K562 (cell line): ENCODE measurements at regions not wholly inside any gene's neighbourhood (a gene's known extent, or its start where the extent isn't known, plus 50 kb on each side); places are given as distances from the start of the nearest gene placed in this dataset.

Experiments used
- ATAC-seq: fragments of 200-7000 bp; cut with Tn5 transposase; 3 replicates; pipeline ENCODE4 v1.9.1; 2020; ENCODE audit warnings: moderate library complexity
- BruUV-seq: library from RNA; stranded (reverse); fragments of 400-500 nt; replicated peaks from 2 replicates; lab custom pipeline; 2021; lab: Mats Ljungman, UMichigan
- CTCF ChIA-PET: fragments of 300-600 bp; formaldehyde crosslinking; extraction: SDS; loops from one replicate; lab custom pipeline; 2021; ENCODE audit warnings: low intra/inter-chr PET ratio; lab: Yijun Ruan, JAX
- POLR2A ChIA-PET: fragments of 300-600, 350-650 bp; sonication (Branson Sonifier 250); formaldehyde crosslinking; extraction: SDS; loops from one replicate; lab custom pipeline; 2021; ENCODE audit warnings: antibody characterized with exemption, inconsistent platforms; lab: Yijun Ruan, JAX
- DNase-seq, 4 experiments: peaks; one replicate each; pipeline versions ENCODE4 v3.0.0 to v3.0.0-alpha.2; 2011 to 2018; ENCODE audit warnings: low spot score in 3 of 4, mixed read lengths in 3 of 4; ENCODE audit errors: extremely low read depth in 1 of 4
- FAIRE-seq: peaks from 2 replicates; lab custom pipeline; 2011; peaks lifted over from hg19 to GRCh38; lab: Jason Lieb, UNC
- H2AFZ ChIP-seq: 2 replicates; pipeline ENCODE4 v1.6.0; 2011; ENCODE audit warnings: low read depth, low read length, control low read depth, inconsistent platforms
- H3K27ac ChIP-seq: fragments of 200-600 bp; 3 replicates; pipeline ENCODE4 v1.8.0; 2011; ENCODE audit warnings: low read depth, mild to moderate bottlenecking, control low read depth, inconsistent platforms, low read length, moderate library complexity, mixed read lengths; ENCODE audit errors: extremely low read depth
- H3K27me3 ChIP-seq, 2 experiments: fragments of 300-600 bp in 1 of 2; 2 replicates in 1 of 2; 3 replicates in 1 of 2; pipeline versions ENCODE4 v1.6.0 to v1.8.0; 2011; ENCODE audit warnings: inconsistent platforms in 2 of 2, low read length in 2 of 2, mild to moderate bottlenecking in 1 of 2, mixed read lengths in 1 of 2, moderate library complexity in 1 of 2; ENCODE audit not compliant: control insufficient read depth in 2 of 2, insufficient read depth in 2 of 2
- H3K36me3 ChIP-seq: fragments of 300-600 bp; 3 replicates; pipeline ENCODE4 v1.8.0; 2011; ENCODE audit warnings: mild to moderate bottlenecking, low read length, inconsistent platforms; ENCODE audit not compliant: control insufficient read depth, insufficient read depth
- H3K4me1 ChIP-seq, 2 experiments: fragments of 200-600 bp in 1 of 2; replicated peaks in 1 of 2; 2 replicates in 1 of 2; 3 replicates in 1 of 2; pipeline versions ENCODE4 v1.5.1 to v1.8.0; 2011; ENCODE audit warnings: inconsistent platforms in 2 of 2, low read length in 2 of 2, mild to moderate bottlenecking in 1 of 2, mixed read lengths in 1 of 2, moderate library complexity in 1 of 2; ENCODE audit not compliant: control insufficient read depth in 2 of 2, insufficient read depth in 2 of 2
- H3K4me2 ChIP-seq: 2 replicates; pipeline ENCODE4 v1.6.1; 2011; ENCODE audit warnings: low read length, control low read depth, inconsistent platforms, mixed read lengths; ENCODE audit not compliant: insufficient read depth
- H3K4me3 ChIP-seq: fragments of 200-600 bp; sonication (generic), shearing (Covaris generic); 2 replicates; pipeline ENCODE4 v1.5.1; 2016; ENCODE audit warnings: control low read depth, inconsistent platforms
- H3K79me2 ChIP-seq: fragments of 200-600 bp; 3 replicates; pipeline ENCODE4 v1.8.0; 2011; ENCODE audit warnings: low read length, inconsistent platforms; ENCODE audit not compliant: control insufficient read depth, insufficient read depth
- H3K9ac ChIP-seq, 2 experiments: 2 replicates each; pipeline versions ENCODE4 v1.6.0 to v1.6.1; 2011; ENCODE audit warnings: low read depth in 2 of 2, low read length in 2 of 2, control low read depth in 1 of 2, inconsistent platforms in 1 of 2, mild to moderate bottlenecking in 1 of 2, mixed read lengths in 1 of 2; ENCODE audit not compliant: insufficient read depth in 1 of 2
- H3K9me1 ChIP-seq: one replicate; pipeline ENCODE4 v1.6.0; 2011; ENCODE audit warnings: inconsistent platforms, mild to moderate bottlenecking, low read length, moderate library complexity; ENCODE audit not compliant: control insufficient read depth, insufficient read depth
- H3K9me3 ChIP-seq: replicated peaks from 2 replicates; pipeline ENCODE4 v1.5.1; 2011; ENCODE audit warnings: low read depth, low read length, inconsistent platforms; ENCODE audit not compliant: control insufficient read depth, insufficient read depth
- H4K20me1 ChIP-seq: replicated peaks from 2 replicates; pipeline ENCODE4 v1.6.1; 2011; ENCODE audit warnings: low read length, inconsistent platforms, mixed read lengths; ENCODE audit not compliant: control insufficient read depth, insufficient read depth
- ASH1L ChIP-seq: fragments of 450-650 bp; IDR thresholded peaks from 2 replicates; pipeline ENCODE4 v1.6.1; 2018; ENCODE audit warnings: borderline replicate concordance, mild to moderate bottlenecking, low read depth; ENCODE audit not compliant: partially characterized antibody
- CBX3 ChIP-seq, 2 experiments: IDR thresholded peaks; 1 replicate in 1 of 2; 2 replicates in 1 of 2; pipeline ENCODE4 v1.6.1; 2012; ENCODE audit warnings: inconsistent platforms in 2 of 2, low read length in 2 of 2, borderline replicate concordance in 1 of 2, control low read depth in 1 of 2
- CUX1 ChIP-seq: fragments of 200-800 bp; sonication (Bioruptor generic); IDR thresholded peaks from 2 replicates; pipeline ENCODE4 v1.6.1; 2016; ENCODE audit warnings: missing genetic modification characterization, missing compliant biosample characterization
- DDX20 ChIP-seq: fragments of 450-650 bp; IDR thresholded peaks from 2 replicates; pipeline ENCODE4 v1.6.1; 2016; ENCODE audit warnings: missing genetic modification characterization, low read depth, mild to moderate bottlenecking, missing compliant biosample characterization, moderate library complexity
- ELK3 ChIP-seq: fragments of 450-650 bp; formaldehyde crosslinking; IDR thresholded peaks from 2 replicates; pipeline ENCODE4 v1.4.0; 2020; ENCODE audit warnings: mild to moderate bottlenecking
- L3MBTL2 ChIP-seq: fragments of 450-650 bp; IDR thresholded peaks from 2 replicates; pipeline ENCODE4 v1.6.1; 2016; ENCODE audit warnings: mild to moderate bottlenecking, moderate library complexity
- MTA3 ChIP-seq: fragments of 450-650 bp; formaldehyde crosslinking; IDR thresholded peaks from 2 replicates; pipeline ENCODE4 v1.6.1; 2017; ENCODE audit warnings: mild to moderate bottlenecking, borderline replicate concordance
- PKNOX1 ChIP-seq: fragments of 450-650 bp; IDR thresholded peaks from 2 replicates; pipeline ENCODE4 v1.6.1; 2016
- PURB ChIP-seq: sonication (generic); formaldehyde crosslinking; IDR thresholded peaks from 2 replicates; pipeline ENCODE4 v1.9.0; 2021; ENCODE audit warnings: low read depth, mild to moderate bottlenecking, missing genetic modification reagents
- SMARCA4 ChIP-seq: fragments of 450-650 bp; IDR thresholded peaks from 2 replicates; pipeline ENCODE4 v1.6.1; 2016
- TAF9B ChIP-seq: fragments of 450-650 bp; IDR thresholded peaks from 2 replicates; pipeline ENCODE4 v1.6.1; 2018; ENCODE audit warnings: mild to moderate bottlenecking; ENCODE audit not compliant: partially characterized antibody
- YY1 ChIP-seq, 3 experiments: IDR thresholded peaks; 2 replicates each; pipeline ENCODE4 v1.6.1; 2011; ENCODE audit warnings: low read length in 2 of 3, mild to moderate bottlenecking in 2 of 3, moderate library complexity in 2 of 3, borderline replicate concordance in 1 of 3, control low read depth in 1 of 3, low read depth in 1 of 3; ENCODE audit not compliant: insufficient read depth in 3 of 3, insufficient replicate concordance in 2 of 3, control insufficient read depth in 1 of 3, insufficient read length in 1 of 3; ENCODE audit errors: extremely low read depth in 1 of 3
- ZFP36 ChIP-seq: fragments of 150-350 bp; IDR thresholded peaks from 2 replicates; pipeline ENCODE4 v1.6.1; 2018; ENCODE audit warnings: low read length, low read depth; ENCODE audit not compliant: partially characterized antibody
- WGBS: fragments of 100-300 bp; shearing (Covaris generic); methylation state at CpG from one replicate; pipeline ENCODE4 v1.1.6; 2016; ENCODE audit warnings: low coverage, mixed read lengths; ENCODE audit not compliant: insufficient coverage; ENCODE audit errors: missing lambda C conversion rate; 5-methylcytosine and 5-hydroxymethylcytosine counted together
- in situ Hi-C: fragments of 300-500 bp; cut with MboI; formaldehyde crosslinking; loops from 4 replicates; pipeline ENCODE4 v1.15.0; 2018; ENCODE audit warnings: inconsistent platforms, mixed read lengths
- intact Hi-C: fragments of 100-400 bp; cut with micrococcal nuclease; formaldehyde crosslinking; loops from 2 replicates; pipeline ENCODE4 v1.14.2; 2022

- peak overlapping the region; percentile 76 for H3K27ac ChIP-seq
- 4% methylated on average over 18 of the region's 18 CpGs for WGBS
- no peaks in the 10 kb centered on the region for H3K27me3 ChIP-seq
- H3K9me1 ChIP-seq, result no peaks in the 10 kb centered on the region
- ATAC-seq (peak; percentile 62), DNase-seq (peak in 3 of 4 experiments; percentile 35 to 67 (median 55)), FAIRE-seq (peak; percentile 54)
- H3K4me1 ChIP-seq, result peaks cover 17 to 64% of the 10 kb centered on the region in 2 experiments
- H4K20me1 ChIP-seq, result no peaks in the 10 kb centered on the region
- H3K4me3 ChIP-seq, result peak overlapping the region; percentile 35
- no peaks in the 10 kb centered on the region for H3K36me3 ChIP-seq
- POLR2A ChIA-PET, result interaction anchor here (0.6 to 1.4 kb wide), 8 partner anchors 10 to 1847 kb away, joined by 3 to 5 read pairs (median 3); no protein-coding TSS in a partner anchor
- TSS peak; percentile 30 for BruUV-seq
- intact Hi-C loops (loop anchor here (2.0 to 5.0 kb wide), 2 partner anchors 30 to 49 kb away; no protein-coding TSS in a partner anchor), in situ Hi-C loops (no loop called here)
- H3K9me3 ChIP-seq, result no peaks in the 10 kb centered on the region
- peak overlapping the region; percentile 93 for H2AFZ ChIP-seq
- H3K9ac ChIP-seq, result peak overlapping the region; percentile 75 to 89
- CTCF ChIA-PET, result no interaction called here
- peaks cover 5% of the 10 kb centered on the region; the same call in 2 of the 3 replicates for H3K79me2 ChIP-seq
- peak overlapping the region; percentile 85 for H3K4me2 ChIP-seq
- TF ChIP-seq YY1 (IDR thresholded peaks at IDR 0.05; ENCODE audit: borderline replicate concordance in 1 of 3, control insufficient read depth in 1 of 3, extremely low read depth in 1 of 3, insufficient read depth in 3 of 3, insufficient read length in 1 of 3, insufficient replicate concordance in 2 of 3, low read depth in 1 of 3, low read length in 2 of 3) (peak in 1 of 3 experiments; percentile 42), DDX20 (tag) (no peak), L3MBTL2 (peak; percentile 89), PURB (CRISPR knock-in tag) (no peak), SMARCA4 (peak; percentile 23; the same call in 1 of the 2 replicates), CBX3 (IDR thresholded peaks at IDR 0.05; ENCODE audit: borderline replicate concordance in 1 of 2, low read length in 2 of 2) (no peak; a peak in 1 of 3 replicates), MTA3 (no peak), CUX1 (no peak), TAF9B (peak; percentile 47), ASH1L (no peak), ZFP36 (no peak), ELK3 (CRISPR knock-in tag) (no peak), PKNOX1 (0 out of 2 replicates have a peak, but pooled peaks have one; percentile 12)
These were observed 179.0 kb upstream of the KLF14 start for GRCh38 chr7:130912862-130913638.
